GM12878 (cell line): ENCODE measurements at regions not wholly inside any gene's neighbourhood (a gene's known extent, or its start where the extent isn't known, plus 50 kb on each side); places are given as distances from the start of the nearest gene placed in this dataset.

Experiments used
- ATAC-seq: fragments of 200-7000 bp; cut with Tn5 transposase; 3 replicates; pipeline ENCODE4 v1.9.1; 2020; ENCODE audit warnings: mild to moderate bottlenecking, moderate library complexity
- BruUV-seq: library from RNA; stranded (reverse); fragments of 400-500 nt; replicated peaks from 2 replicates; lab custom pipeline; 2021; lab: Mats Ljungman, UMichigan
- CTCF ChIA-PET: fragments of 300-600 bp; sonication (Branson Sonifier 250); formaldehyde crosslinking; extraction: SDS; loops from one replicate; lab custom pipeline; 2021; ENCODE audit warnings: inconsistent platforms; lab: Yijun Ruan, JAX
- POLR2A ChIA-PET: fragments of 350-600 bp; formaldehyde crosslinking; extraction: SDS; loops from one replicate; lab custom pipeline; 2021; ENCODE audit warnings: inconsistent platforms; lab: Charles Lee
- RAD21 ChIA-PET: fragments of 300-600 bp; sonication (Branson Sonifier 250); formaldehyde crosslinking; loops from one replicate; lab custom pipeline; 2023; ENCODE audit warnings: antibody characterized with exemption; ENCODE audit not compliant: unreplicated experiment; lab: Charles Lee
- SMC1A ChIA-PET: fragments of 300-600 bp; sonication (Branson Sonifier 250); formaldehyde crosslinking; loops from one replicate; lab custom pipeline; 2023; ENCODE audit not compliant: unreplicated experiment, uncharacterized antibody; lab: Charles Lee
- DNase-seq: peaks from one replicate; pipeline ENCODE4 v3.0.0-alpha.2; 2011; ENCODE audit warnings: low read depth, low spot score
- FAIRE-seq: peaks from 3 replicates; lab custom pipeline; 2011; peaks lifted over from hg19 to GRCh38; lab: Jason Lieb, UNC
- H2AFZ ChIP-seq: 2 replicates; pipeline ENCODE4 v1.6.0; 2011; ENCODE audit warnings: low read depth, low read length, control low read depth; ENCODE audit not compliant: control insufficient read depth
- H3K27ac ChIP-seq: 2 replicates; pipeline ENCODE4 v1.5.1; 2011; ENCODE audit warnings: control low read depth; ENCODE audit not compliant: control insufficient read depth, insufficient read depth
- H3K27me3 ChIP-seq, 2 experiments: replicated peaks in 1 of 2; 2 replicates each; pipeline versions ENCODE4 v1.6.0 to v1.6.1; 2011; ENCODE audit warnings: low read length in 1 of 2; ENCODE audit not compliant: control insufficient read depth in 2 of 2, insufficient read depth in 2 of 2
- H3K36me3 ChIP-seq, 2 experiments: 2 replicates each; pipeline ENCODE4 v1.5.1; 2011; ENCODE audit warnings: low read length in 1 of 2; ENCODE audit not compliant: control insufficient read depth in 2 of 2, insufficient read depth in 2 of 2
- H3K4me1 ChIP-seq: 2 replicates; pipeline ENCODE4 v1.6.1; 2011; ENCODE audit warnings: mild to moderate bottlenecking, low read length, moderate library complexity, mixed read lengths; ENCODE audit not compliant: control insufficient read depth, insufficient read depth
- H3K4me2 ChIP-seq: 2 replicates; pipeline ENCODE4 v1.6.0; 2011; ENCODE audit warnings: control low read depth; ENCODE audit not compliant: control insufficient read depth, insufficient read depth
- H3K4me3 ChIP-seq: fragments of 200-600 bp; sonication (generic); 2 replicates; pipeline ENCODE4 v1.5.1; 2016
- H3K79me2 ChIP-seq: 2 replicates; pipeline ENCODE4 v1.6.0; 2011; ENCODE audit warnings: low read length; ENCODE audit not compliant: control insufficient read depth, insufficient read depth
- H3K9ac ChIP-seq: 2 replicates; pipeline ENCODE4 v1.8.0; 2011; ENCODE audit warnings: low read length, control low read depth, mixed read lengths; ENCODE audit not compliant: control insufficient read depth, insufficient read depth
- H3K9me3 ChIP-seq: replicated peaks from 3 replicates; pipeline ENCODE4 v1.5.1; 2011; ENCODE audit warnings: mild to moderate bottlenecking, low read length; ENCODE audit not compliant: control insufficient read depth, insufficient read depth
- H4K20me1 ChIP-seq: 2 replicates; pipeline ENCODE4 v1.6.0; 2011; ENCODE audit not compliant: control insufficient read depth, insufficient read depth
- BHLHE40 ChIP-seq, 2 experiments: fragments of 450-650 bp in 1 of 2; IDR thresholded peaks; 2 replicates each; pipeline ENCODE4 v1.6.1; 2011 to 2017; ENCODE audit warnings: low read depth in 2 of 2, borderline replicate concordance in 1 of 2, improper control_type of control experiment in 1 of 2, low read length in 1 of 2, mild to moderate bottlenecking in 1 of 2
- CBX5 ChIP-seq: sonication (generic); IDR thresholded peaks from 2 replicates; pipeline ENCODE4 v1.6.1; 2016; ENCODE audit warnings: low read depth, moderate library complexity, mild to moderate bottlenecking, inconsistent platforms
- CHD1 ChIP-seq: IDR thresholded peaks from 2 replicates; pipeline ENCODE4 v1.6.1; 2012; ENCODE audit warnings: low read depth, low read length, improper control_type of control experiment
- EP300 ChIP-seq, 2 experiments: fragments of 150-350 bp in 1 of 2; IDR thresholded peaks; 2 replicates each; pipeline ENCODE4 v1.6.1; 2011 to 2012; ENCODE audit warnings: low read depth in 2 of 2, low read length in 2 of 2, borderline replicate concordance in 1 of 2, improper control_type of control experiment in 1 of 2, inconsistent platforms in 1 of 2; ENCODE audit not compliant: control insufficient read depth in 1 of 2
- FOXK2 ChIP-seq: fragments of 450-650 bp; IDR thresholded peaks from 2 replicates; pipeline ENCODE4 v1.6.1; 2017; ENCODE audit warnings: mild to moderate bottlenecking, moderate library complexity
- GABPA ChIP-seq: IDR thresholded peaks from 2 replicates; pipeline ENCODE4 v1.6.1; 2014; ENCODE audit warnings: antibody characterized with exemption, low read depth, mild to moderate bottlenecking, inconsistent platforms
- HCFC1 ChIP-seq: fragments of 150-350 bp; IDR thresholded peaks from 2 replicates; pipeline ENCODE4 v1.6.1; 2014; ENCODE audit warnings: low read length
- MYB ChIP-seq: fragments of 150-350 bp; IDR thresholded peaks from 2 replicates; pipeline ENCODE4 v1.6.1; 2014; ENCODE audit warnings: mild to moderate bottlenecking, low read depth, low read length, borderline replicate concordance
- NR2F1 ChIP-seq: fragments of 450-650 bp; conservative IDR thresholded peaks from 2 replicates; pipeline ENCODE4 v1.6.1; 2017; ENCODE audit warnings: mild to moderate bottlenecking
- NRF1 ChIP-seq: conservative IDR thresholded peaks from 2 replicates; pipeline ENCODE4 v1.6.1; 2011; ENCODE audit warnings: mild to moderate bottlenecking, low read depth, low read length, improper control_type of control experiment
- RFX5 ChIP-seq: IDR thresholded peaks from 2 replicates; pipeline ENCODE4 v1.6.1; 2011; ENCODE audit warnings: low read depth, low read length, improper control_type of control experiment
- SIN3A ChIP-seq: IDR thresholded peaks from 2 replicates; pipeline ENCODE4 v1.6.1; 2012; ENCODE audit warnings: low read depth, low read length, improper control_type of control experiment
- ZNF207 ChIP-seq: fragments of 450-650 bp; IDR thresholded peaks from 2 replicates; pipeline ENCODE4 v1.6.1; 2014; ENCODE audit warnings: antibody characterized with exemption, mild to moderate bottlenecking, borderline replicate concordance
- WGBS: methylation state at CpG from one replicate; pipeline ENCODE4 v1.1.6; 2016; ENCODE audit warnings: low lambda C conversion rate; ENCODE audit not compliant: insufficient replicate concordance, insufficient coverage; ENCODE audit errors: missing lambda C conversion rate; 5-methylcytosine and 5-hydroxymethylcytosine counted together
- in situ Hi-C: fragments of 300-500 bp; cut with MboI; formaldehyde crosslinking; loops from 9 replicates; pipeline ENCODE4 v1.14.3; 2018; ENCODE audit warnings: mixed read lengths
- intact Hi-C: fragments of 100-400 bp; cut with micrococcal nuclease; formaldehyde crosslinking; loops from one replicate; pipeline ENCODE4 v1.14.2; 2022; ENCODE audit not compliant: unreplicated experiment
- TF ChIP-seq, protein P1 (sequence below): fragments of 450-650 bp; IDR thresholded peaks from 2 replicates; pipeline ENCODE4 v1.6.1; 2017; ENCODE audit warnings: mild to moderate bottlenecking, low read depth, inconsistent platforms; ENCODE audit not compliant: poor library complexity, severe bottlenecking
- TF ChIP-seq, protein P2 (sequence below): fragments of 450-650 bp; IDR thresholded peaks from 2 replicates; pipeline ENCODE4 v1.6.1; 2017; ENCODE audit warnings: mild to moderate bottlenecking

DNA sequence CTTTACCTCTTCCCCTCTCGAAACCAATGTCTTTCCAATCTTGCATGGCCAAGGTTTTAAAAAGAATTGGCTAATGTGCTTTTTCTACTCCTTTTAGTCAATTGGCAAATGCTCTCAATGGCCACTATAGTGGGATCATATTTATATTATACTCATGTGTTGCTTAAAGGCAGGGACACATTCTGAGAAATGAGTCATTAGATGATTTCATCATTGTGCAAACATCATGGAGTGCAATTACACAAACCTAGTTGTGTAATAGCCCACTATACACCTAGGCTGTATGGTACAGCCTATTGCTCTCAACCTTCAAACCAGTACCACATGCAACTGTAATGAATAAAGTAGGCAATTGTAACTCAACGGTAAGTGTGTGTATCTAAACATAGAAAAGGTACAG, 180.9 kb downstream of the HS3ST3A1 start:
- no TSS peak for BruUV-seq
- no peak overlapping the region for H3K4me2 ChIP-seq
- H3K9ac ChIP-seq, result no peak overlapping the region
- H2AFZ ChIP-seq, result no peak overlapping the region
- H3K79me2 ChIP-seq, result no peaks in the 10 kb centered on the region
- no peaks in the 10 kb centered on the region for H3K27me3 ChIP-seq
- 19% methylated on average over 2 of the region's 2 CpGs for WGBS
- FAIRE-seq (no peak), DNase-seq (no peak), ATAC-seq (no peak)
- no peaks in the 10 kb centered on the region for H3K4me1 ChIP-seq
- POLR2A ChIA-PET, result no interaction called here
- SMC1A ChIA-PET, result interaction anchor here (1.5 kb wide), 1 partner anchor 10 kb away, joined by 3 read pairs; no protein-coding TSS in a partner anchor
- RAD21 ChIA-PET, result no interaction called here
- TF ChIP-seq ZNF207 (no peak), RFX5 (no peak), BHLHE40 (IDR thresholded peaks at IDR 0.05; ENCODE audit: borderline replicate concordance in 1 of 2, low read depth in 2 of 2, low read length in 1 of 2) (no peak), EP300 (IDR thresholded peaks at IDR 0.05; ENCODE audit: borderline replicate concordance in 1 of 2, control insufficient read depth in 1 of 2, low read depth in 2 of 2, low read length in 2 of 2) (no peak), GABPA (no peak)
- in situ Hi-C loops, result no loop called here
- intact Hi-C loops, result no loop called here
- H3K4me3 ChIP-seq, result no peak overlapping the region
- CTCF ChIA-PET, result no interaction called here
- H3K36me3 ChIP-seq, result no peaks in the 10 kb centered on the region
- H4K20me1 ChIP-seq, result no peaks in the 10 kb centered on the region
- no peak overlapping the region for H3K27ac ChIP-seq
- no peaks in the 10 kb centered on the region; the same call in 2 of the 3 replicates for H3K9me3 ChIP-seq

DNA sequence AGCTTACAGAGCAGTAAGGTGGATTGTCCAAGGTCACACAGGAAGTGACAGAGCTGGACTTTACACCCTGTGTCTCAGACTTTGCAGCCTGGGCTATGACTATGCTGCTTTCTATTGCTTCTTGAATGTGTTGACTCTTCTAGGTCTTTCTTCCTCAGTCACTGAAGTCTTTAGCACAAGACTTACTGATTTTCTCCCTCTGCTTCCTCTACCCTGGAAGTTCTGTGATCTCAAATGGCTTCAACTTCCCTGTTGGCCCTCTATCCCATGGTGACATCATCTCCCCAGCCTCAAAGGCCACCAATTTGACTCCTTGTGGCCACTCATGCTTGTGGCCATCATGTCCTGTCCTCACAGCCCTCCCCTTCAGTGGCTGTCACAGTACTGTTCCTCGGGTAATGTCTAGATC, 181.3 kb downstream of the HS3ST3A1 start:
- Histone ChIP-seq H3K79me2 (no peaks in the 10 kb centered on the region), H3K4me1 (no peaks in the 10 kb centered on the region), H4K20me1 (no peaks in the 10 kb centered on the region), H3K4me2 (no peak overlapping the region), H3K4me3 (no peak overlapping the region), H3K9me3 (no peaks in the 10 kb centered on the region; the same call in 2 of the 3 replicates), H3K27ac (no peak overlapping the region), H2AFZ (no peak overlapping the region), H3K9ac (no peak overlapping the region), H3K27me3 (no peaks in the 10 kb centered on the region), H3K36me3 (no peaks in the 10 kb centered on the region)
- ChIA-PET POLR2A (no interaction called here), CTCF (no interaction called here), RAD21 (no interaction called here), SMC1A (no interaction called here)
- no TSS peak for BruUV-seq
- intact Hi-C loops, result no loop called here
- 0% methylated on average over 1 of the region's 1 CpG for WGBS
- no peak for ATAC-seq
- FAIRE-seq, result no peak
- in situ Hi-C loops, result no loop called here
- no peak for DNase-seq
- TF ChIP-seq SIN3A (no peak), NR2F1 (no peak), HCFC1 (no peak), NRF1 (no peak), FOXK2 (no peak), MYB (no peak), CHD1 (no peak), CBX5 (no peak)
- TF ChIP-seq, protein P1, sequence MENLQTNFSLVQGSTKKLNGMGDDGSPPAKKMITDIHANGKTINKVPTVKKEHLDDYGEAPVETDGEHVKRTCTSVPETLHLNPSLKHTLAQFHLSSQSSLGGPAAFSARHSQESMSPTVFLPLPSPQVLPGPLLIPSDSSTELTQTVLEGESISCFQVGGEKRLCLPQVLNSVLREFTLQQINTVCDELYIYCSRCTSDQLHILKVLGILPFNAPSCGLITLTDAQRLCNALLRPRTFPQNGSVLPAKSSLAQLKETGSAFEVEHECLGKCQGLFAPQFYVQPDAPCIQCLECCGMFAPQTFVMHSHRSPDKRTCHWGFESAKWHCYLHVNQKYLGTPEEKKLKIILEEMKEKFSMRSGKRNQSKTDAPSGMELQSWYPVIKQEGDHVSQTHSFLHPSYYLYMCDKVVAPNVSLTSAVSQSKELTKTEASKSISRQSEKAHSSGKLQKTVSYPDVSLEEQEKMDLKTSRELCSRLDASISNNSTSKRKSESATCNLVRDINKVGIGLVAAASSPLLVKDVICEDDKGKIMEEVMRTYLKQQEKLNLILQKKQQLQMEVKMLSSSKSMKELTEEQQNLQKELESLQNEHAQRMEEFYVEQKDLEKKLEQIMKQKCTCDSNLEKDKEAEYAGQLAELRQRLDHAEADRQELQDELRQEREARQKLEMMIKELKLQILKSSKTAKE, result no peak
- TF ChIP-seq, protein P2, sequence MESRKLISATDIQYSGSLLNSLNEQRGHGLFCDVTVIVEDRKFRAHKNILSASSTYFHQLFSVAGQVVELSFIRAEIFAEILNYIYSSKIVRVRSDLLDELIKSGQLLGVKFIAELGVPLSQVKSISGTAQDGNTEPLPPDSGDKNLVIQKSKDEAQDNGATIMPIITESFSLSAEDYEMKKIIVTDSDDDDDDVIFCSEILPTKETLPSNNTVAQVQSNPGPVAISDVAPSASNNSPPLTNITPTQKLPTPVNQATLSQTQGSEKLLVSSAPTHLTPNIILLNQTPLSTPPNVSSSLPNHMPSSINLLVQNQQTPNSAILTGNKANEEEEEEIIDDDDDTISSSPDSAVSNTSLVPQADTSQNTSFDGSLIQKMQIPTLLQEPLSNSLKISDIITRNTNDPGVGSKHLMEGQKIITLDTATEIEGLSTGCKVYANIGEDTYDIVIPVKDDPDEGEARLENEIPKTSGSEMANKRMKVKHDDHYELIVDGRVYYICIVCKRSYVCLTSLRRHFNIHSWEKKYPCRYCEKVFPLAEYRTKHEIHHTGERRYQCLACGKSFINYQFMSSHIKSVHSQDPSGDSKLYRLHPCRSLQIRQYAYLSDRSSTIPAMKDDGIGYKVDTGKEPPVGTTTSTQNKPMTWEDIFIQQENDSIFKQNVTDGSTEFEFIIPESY, result no peak
